C1 segment of cervical spinal cord (tissue), 14 donors: ENCODE measurements at regions not wholly inside any gene's neighbourhood (a gene's known extent, or its start where the extent isn't known, plus 50 kb on each side); places are given as distances from the start of the nearest gene placed in this dataset.

ENCODE experiments used
- DNase-seq, 14 donors: peaks; one replicate each; lab custom pipeline; 2025; lab: John Stamatoyannopoulos, UW

DNA sequence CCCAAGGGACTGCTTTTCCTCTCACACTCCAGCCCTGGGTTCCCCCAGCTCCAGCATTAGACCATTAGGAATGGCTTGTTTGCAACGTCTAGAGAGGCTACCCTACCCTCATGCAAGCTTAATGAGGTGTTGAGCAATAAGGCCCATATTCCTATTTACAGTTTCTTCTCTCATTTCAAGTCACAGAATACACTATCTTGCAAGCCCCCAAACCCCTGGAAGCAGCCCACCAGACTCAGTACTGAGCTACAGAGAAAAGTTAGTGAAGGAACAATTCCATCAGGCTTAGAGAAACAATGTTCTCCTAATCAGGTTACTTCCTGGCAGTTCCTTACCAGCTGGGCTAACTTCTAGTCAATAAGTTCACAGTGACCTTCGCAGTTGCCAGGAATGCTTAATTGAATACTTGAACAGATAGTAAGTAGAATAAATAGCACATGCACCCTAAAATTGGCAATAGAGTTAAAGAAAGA, 606.5 kb upstream of the NOX3 start:
- DNase-seq = no peak

DNA sequence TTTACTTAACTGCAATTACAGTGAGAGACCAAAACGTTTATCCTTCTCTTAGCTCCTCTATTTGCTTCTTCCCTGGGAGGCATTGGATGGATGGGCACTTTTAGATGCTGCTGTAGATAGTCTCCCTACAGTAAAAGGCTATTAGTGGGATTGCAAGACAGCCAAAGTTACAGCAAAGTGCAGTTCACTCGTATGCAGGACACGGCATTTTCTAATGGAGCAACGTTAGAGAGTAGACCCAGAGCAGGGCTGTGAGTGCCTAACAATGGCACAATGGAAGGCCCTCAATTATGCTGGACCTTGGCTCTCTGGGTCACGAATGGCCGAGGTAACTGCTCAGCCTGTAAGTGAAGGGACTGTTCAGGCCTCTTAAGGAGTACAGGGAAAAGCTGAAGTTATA, 605.8 kb upstream of the NOX3 start:
- DNase-seq = no peak

DNA sequence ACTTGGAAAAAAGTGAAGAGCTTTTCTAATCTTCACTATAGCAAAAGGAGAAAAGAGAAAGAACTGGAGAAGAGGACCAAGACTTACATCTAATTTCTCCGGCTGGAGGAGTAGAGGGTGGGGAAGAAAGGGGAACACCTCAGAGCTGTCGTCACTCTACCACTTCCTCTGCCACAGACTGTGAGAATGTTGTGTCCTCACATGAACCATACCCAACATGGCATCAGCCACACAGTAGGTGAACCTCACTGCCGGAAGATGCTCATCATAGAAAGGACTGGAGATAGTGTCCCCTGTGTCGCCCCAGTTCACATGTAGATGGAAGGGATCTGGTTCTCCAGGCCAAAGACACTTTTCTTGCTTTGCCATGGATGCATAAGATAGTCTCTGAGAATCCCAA, 604.4 kb upstream of the NOX3 start:
- DNase-seq = no peak

DNA sequence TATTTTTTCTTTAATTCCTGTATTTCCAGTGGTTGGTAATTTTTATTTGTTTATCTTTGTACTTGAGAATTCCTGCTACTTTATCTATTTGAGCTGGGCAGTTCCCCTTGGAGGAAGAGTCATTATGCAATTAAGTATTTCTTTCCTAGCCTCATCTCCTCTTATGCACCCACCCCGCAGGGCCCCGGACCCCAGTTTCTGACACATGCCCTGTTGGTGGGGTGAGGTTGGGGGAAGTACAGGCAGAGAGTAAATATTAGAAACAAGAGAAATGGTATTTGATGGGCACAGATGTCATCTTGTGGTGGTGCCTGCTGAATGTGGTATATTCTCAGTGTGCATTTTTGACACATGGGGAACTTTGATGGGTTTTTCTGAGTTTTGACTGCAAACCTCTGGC, 602.7 kb upstream of the NOX3 start:
- DNase-seq = no peak

DNA sequence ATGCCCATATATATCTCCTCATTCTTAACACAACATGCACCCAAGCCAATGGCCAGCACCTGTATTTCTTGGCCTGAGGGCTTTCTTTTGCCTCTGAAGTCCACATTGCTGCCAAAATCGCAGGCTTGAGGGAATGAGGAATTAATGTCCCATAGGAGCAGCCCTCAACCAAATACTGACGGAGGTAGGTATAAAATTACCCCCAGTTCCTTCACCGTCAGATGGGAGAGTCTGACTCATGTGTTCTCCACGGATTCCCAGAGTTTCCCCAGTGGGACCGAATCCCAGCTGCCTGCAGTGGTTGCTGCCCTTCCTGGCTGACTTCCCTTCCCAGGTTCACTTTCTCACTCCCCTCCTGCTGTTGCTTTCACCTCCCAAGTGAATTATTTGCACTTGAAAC, 602.2 kb upstream of the NOX3 start:
- no peak for DNase-seq

DNA sequence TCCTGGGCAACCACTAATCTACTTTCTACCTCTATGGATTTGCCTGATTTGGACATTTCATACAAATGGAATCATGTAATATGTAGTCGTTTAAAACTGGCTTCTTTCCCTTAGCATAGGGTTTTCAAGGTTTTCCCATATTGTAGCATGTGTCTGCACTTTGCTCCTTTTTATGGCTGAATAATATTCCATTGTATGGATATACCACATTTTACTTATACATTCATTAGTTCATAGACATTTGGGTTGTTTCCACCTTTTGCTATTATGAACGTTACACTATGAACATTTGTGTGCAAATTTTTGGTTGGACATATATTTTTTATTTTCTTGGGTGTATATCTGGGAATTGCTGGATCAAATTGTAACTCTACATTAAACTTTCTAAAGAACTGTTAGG, 600.4 kb upstream of the NOX3 start:
- DNase-seq = no peak

DNA sequence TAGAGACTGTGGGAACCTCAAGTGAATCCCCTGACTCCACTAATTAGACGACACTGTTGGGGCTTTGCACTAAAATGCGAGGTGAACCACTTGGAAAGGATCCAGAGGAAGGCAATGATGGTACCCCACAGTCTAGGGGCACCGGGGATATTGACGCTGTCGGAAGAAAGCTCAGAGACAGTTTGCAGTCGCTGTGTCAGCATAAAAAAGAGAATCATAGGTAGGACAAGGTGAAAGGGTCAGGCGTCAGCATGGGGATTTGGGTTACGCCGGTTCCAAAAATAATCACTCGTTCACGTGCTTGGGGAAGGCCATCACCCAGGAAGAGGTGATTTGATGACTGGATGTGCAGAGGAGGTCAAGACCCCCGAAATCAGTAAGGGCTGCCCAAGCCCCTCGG, 598.0 kb upstream of the NOX3 start:
- DNase-seq = no peak

DNA sequence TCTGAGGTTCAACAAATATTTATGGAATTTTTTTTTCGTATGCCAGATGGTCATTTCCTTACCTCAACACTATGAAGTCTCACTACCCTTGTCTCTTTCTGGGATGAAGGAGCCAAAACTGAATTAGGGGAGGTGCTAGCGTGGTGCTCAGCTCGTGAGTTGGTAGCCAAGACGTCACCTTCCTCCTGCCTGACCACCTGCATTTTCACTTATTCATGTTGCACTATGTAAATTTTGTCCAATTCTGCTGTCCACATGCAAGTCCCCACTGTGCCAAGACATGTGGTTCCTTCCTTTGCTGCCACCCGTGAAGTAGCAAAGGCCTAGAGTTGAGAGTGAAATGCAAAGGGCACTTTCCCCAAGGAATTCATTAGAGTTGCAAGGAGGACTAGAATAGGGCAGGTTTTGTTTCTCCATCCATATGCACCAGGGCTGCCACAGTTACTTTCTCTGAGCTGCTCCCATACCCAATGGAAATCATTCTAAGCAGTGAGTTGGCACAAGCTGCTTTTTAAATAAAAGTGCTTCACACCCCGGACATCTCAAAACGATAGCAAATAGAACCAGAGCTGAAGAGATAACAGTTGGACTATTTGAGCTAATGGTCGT, 591.3 kb upstream of the NOX3 start:
- DNase-seq = no peak

DNA sequence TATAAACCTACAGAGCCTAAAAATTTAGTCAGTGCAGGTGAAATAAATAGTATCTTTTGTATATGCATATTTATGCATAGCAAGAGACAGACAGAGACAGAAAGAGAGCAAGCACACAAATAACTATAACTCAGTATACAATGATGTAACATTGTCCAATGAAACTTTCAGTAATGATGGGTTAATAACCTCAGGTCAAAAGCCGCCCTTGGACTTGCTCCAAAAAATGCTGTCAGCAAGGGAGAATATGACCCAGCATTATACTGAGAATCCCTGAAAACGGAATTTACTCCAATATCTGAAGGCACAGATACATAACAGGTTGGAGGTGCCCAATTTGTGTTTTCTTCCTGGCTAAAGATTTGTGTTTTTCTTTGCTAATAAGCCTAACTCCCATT, 590.6 kb upstream of the NOX3 start:
- DNase-seq = no peak

DNA sequence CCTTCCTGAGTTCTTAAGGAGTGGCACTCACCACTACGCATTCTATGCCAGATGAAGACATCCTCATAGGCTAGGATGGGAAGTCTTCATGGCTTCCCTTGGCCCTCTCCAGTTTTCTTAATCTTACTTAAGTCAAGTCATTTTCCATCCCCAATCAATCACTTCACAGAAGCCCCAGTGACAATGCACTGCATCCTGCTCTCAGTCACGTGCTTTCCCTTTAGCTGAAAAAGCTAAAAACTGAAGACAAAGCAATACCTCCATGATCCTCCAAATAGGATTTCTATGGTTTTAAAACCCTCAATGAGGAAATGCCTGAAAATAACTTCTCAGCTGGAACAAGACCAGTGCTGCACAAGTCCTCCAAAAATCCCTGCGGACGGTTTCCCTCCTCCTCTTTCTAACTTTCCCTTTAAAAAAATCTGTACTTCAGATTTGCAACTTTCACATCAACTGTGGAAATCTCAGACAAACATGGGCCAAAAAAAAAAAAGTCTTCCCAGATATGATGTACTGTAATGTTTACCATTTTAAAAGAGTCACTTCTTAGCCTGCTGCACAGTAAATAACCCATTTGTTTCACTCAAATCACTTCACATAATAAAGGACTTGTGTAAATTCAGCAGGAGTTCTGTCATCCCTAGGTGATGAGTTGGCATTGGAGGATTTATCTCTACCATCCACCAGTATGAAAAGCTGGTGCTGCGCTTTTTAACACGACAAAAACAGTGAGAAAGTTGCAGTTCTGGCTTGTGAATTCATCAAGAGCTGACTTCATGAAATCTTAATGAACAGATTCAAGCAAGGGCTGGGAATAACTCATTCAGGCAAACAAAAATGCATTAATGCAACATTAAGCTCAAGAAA, 590.0 kb upstream of the NOX3 start:
- DNase-seq = no peak

DNA sequence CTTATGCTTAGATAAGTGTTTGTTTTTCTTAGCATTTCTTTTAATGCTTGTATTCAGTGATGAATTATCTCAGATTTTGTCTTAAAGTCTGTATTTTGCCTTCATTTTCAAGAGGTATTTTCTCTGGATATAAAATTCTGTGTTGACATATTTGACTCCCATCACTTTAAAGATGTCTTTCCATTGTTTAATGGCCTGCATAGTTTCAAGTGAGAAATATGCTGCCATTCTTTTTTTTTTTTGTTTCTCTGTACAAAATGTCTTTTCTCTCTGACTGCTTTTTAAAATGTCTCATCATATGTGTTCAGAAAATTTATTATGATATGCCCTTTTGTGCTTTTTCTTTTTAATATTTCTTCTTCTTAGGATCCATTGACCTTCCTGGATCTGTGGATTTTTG, 578.0 kb upstream of the NOX3 start:
- DNase-seq = no peak

DNA sequence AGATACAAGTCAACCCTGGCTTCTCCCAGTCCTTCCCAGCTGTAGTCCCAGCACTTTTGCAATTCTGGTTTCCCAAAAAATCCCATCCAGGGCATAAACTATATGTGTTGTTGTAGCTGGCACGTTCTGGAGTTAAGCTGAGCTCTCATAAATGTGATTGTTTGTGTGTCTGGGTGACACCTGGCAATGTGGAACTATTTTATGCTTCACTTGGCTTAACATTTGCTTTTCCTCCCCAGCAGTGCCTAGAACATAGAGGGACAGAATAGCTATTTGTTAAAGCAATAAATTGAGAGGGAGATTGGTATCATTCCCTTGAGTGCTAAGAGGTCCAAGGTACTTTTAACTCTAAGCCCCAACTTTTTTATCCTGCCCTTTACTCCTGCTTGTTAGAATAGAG, 575.9 kb upstream of the NOX3 start:
- no peak for DNase-seq

DNA sequence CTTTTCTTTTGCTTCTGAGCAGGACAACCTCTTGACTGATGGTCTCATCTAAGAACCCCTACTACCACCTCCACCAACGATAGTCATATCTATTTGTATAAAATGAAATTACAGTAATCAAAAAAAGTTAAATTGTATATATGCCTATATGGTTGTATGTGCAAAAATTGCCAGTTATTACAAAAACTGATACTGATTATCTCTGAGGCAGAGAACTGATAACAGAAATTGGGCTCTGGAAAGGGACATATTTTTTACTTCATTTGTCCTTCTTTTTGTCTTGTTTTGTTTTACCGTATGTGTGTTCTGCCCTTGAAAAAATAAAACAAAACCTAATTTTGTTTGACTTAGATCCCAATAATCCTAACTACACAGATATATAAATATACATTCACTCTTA, 574.4 kb upstream of the NOX3 start:
- DNase-seq = no peak

DNA sequence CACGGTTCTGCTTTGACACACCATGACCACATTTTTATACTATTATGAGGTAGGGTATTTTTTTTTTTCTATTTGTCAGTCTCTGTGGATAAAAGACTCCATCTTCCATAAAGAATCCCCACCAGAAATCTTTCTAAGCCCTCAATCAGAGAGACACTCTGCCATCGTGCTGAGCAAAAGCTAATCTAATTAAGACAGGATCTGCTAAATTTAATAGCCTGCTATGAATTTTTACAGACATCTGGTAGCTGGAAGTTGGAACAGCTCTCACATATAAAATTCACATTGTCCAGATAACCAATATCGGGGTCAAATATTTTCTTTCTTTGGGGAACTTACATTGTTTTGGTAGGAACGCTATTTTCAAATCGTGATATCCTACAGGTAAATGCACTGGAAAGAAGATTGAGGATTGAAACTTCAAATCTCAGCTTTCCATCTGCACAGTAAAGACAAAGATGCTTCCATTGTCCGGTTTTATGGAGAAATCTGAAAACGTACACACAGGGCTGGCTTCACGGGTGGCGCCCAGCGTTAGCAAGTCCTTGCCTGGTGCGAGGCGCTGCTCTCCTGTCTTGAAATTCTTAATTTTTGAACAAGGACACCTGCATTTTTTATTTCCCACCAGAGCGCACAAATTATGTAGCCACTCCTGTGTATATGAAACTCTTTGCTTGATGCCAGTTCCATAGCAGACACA, 573.8 kb upstream of the NOX3 start:
- no peak for DNase-seq

DNA sequence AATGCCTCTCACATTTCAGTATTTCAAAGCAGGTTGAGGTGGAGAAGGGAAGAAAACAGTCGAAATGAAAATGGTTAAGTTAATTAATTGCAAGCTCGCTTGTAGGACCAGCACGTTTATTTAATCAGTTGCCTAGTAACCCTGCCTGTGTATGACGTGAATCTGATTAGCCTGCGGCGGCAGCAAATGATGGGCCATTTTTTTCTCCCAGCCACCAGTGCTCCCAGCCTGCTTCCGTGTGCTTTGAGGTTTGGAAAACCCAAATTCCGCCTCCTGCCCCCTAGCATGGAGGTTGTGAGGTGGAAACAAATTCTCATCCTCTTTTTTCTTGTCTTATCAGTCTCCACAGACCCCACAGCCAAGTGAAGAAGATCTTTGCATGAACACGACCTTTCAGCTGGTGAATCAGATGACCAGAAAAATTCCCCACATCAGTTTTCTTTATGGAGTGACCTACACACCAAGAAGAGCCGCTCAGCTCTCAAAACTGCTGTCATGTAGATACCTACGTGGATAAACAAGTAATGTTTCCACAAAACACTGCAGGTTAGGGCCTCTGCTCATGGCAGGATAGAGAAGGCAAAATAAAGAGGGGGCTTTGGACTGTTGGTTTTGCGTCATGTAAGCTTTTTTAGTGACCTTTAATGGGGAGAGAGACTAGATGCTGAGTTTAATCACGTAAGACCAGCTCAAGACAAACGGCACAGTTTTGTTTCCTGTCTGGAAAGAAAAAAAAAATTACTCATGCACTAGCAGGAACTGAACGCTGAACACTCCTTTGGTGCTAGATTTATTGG, 572.9 kb upstream of the NOX3 start:
- DNase-seq = no peak

DNA sequence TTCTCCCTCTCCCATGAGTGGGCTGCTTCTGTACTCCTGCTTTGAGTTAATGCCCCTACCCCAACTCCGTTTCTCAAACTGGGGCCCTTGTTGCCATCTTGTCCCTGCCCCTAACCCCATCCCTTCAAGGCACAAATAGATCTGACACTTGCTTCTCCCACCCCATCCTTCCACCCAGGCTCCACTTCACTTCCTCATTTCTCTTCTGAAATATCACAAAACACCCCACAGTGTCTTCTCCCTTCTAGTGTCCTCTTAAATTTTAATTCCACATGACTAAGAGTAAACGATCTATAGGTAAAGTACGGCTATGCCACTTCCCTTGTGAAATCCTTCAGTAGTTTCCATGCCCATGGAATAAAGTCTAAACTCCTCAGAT, 571.6 kb upstream of the NOX3 start:
- no peak for DNase-seq

DNA sequence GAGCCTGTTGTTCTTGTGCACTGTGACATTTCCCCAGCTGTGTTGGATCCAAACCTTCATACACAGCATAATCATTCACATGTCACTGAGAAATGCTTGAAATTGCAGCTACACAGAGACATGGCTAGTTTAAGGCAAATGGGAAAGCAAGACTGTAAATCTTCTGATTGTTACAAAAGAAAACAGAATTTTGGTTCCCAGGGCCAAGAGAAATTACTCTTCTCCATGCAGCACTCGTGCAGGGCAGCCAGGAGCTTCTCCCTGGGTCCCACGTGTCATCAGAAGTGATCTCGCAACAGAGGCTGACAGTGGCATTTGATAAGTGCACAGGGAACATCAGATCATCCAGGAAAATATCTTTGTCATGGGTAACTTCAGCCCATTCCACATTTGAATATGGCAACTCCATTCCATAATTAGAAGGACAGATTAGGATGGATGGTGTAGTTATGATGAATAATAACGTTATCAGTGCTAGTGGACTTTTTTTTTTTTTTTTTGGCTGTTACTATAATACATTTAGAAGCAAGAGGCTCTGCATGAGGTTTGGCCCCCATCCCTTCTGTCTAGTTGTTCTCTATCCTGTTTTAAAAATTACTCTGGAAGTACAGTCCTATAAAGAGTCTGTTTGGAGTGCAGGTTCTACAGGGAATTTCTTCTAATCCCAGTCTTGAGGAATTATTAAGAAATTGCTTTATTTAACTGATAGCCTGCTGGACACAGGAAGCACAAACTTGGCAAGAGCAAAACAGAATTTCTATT, 571.0 kb upstream of the NOX3 start:
- DNase-seq = no peak

DNA sequence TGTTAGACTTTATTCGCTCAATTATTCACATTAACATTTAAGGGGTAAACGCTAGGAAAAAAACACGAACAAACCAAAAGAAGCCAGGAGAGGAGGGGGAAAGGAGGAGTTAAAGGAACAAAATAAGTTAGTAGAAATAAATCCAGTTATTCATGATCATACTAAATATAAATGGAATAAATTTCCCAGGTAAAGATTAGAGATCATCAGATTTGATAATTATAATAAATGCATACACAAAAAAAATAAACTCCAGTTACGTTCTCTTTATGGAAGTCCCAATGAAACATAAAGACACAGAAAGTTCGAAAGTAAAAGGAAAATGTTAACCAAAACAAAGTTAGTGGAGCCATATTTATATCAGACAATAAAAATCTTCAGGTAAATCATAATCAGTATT, 568.7 kb upstream of the NOX3 start:
- no peak for DNase-seq

DNA sequence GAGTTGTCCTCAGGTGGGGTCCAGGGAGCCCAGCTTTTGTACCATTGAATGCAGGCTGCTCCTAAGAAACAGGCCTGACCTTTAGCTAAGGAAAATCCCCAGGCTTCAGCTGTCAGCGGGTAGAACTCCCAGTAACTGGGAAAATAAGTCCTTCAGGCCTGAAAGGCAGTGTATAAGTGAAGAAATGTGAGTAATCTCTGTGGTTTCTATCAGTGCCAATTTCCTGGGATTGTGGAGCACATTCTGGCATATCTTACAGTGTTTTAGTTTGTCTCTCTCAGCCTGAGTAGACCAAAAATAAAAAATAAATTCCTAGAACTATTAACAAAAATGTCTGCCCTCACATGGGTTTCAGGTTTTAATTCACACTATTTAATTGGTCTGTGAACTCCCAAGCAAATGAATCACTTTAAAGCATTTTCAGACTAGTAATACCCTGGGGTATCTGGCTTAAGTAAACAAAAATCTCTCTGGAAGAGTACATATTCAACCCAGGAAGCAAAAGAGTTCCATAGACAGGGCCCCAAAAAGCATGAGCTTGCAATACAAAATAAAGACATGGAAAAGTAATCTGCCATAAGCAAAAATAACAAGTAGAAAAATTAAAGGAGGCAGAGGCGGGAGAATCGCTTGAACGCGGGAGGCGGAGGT, 566.2 kb upstream of the NOX3 start:
- DNase-seq = no peak

DNA sequence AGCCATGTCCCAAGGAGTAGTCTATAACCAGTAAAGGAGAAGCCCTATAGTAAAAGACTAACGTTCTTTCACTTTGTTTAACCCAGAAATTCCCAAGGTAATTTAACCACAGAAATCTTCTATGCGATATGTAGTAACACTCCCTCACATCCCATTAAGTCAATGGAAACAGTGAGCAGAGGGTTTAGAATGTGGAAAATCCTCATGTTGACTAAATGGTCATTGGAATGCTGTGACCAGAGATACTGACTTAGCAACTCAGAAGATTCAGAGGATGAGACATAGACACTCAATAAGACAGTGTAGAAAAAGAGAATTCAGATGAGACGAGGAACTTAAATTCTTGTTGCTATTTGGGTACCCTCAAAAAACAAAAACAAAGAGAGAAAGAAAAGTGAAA, 562.2 kb upstream of the NOX3 start:
- DNase-seq = no peak
